ENCODE measurements at regions not wholly inside any gene's neighbourhood (a gene's known extent, or its start where the extent isn't known, plus 50 kb on each side); places are given as distances from the start of the nearest gene placed in this dataset.

- H3K4me3 Mint-ChIP-seq = no peak overlapping the region
- H3K27me3 ChIP-seq (ENCODE audit: control insufficient read depth in 2 of 2, insufficient read depth in 2 of 2, low read length in 2 of 2) = no peaks in the 10 kb centered on the region
- no peaks in the 10 kb centered on the region for H3K4me1 Mint-ChIP-seq
Measured at GRCh38 chr1:96583903-96584302, 137.7 kb upstream of the PTBP2 start.

GRCh38 chr1:96587222-96587621 lies 134.4 kb upstream of the PTBP2 start:
- H4K20me1 ChIP-seq (ENCODE audit: insufficient read depth, low read length) = no peaks in the 10 kb centered on the region
- no peak overlapping the region for H3K4me3 ChIP-seq (replicated peaks in 1 of 3; ENCODE audit: low read depth in 2 of 3, low read length in 3 of 3)
- Mint-ChIP-seq H3K4me3 (no peak overlapping the region), H3K27ac (no peak overlapping the region), H3K9me3 (peaks cover 0 to 6% (median 3%) of the 10 kb centered on the region in 7 donors), H3K27me3 (ENCODE audit: low read depth in 3 of 3) (peaks cover 0 to 3% (median 2%) of the 10 kb centered on the region in 3 donors), H3K36me3 (no peaks in the 10 kb centered on the region), H3K4me1 (no peaks in the 10 kb centered on the region)
- H2AFZ ChIP-seq (ENCODE audit: insufficient read depth, low read depth, low read length, poor library complexity, severe bottlenecking) = no peak overlapping the region
- no peaks in the 10 kb centered on the region for H3K36me3 ChIP-seq (replicated peaks in 1 of 2; ENCODE audit: control insufficient read depth in 1 of 2, insufficient read depth in 2 of 2, low read length in 2 of 2)
- TF ChIP-seq, protein P1, sequence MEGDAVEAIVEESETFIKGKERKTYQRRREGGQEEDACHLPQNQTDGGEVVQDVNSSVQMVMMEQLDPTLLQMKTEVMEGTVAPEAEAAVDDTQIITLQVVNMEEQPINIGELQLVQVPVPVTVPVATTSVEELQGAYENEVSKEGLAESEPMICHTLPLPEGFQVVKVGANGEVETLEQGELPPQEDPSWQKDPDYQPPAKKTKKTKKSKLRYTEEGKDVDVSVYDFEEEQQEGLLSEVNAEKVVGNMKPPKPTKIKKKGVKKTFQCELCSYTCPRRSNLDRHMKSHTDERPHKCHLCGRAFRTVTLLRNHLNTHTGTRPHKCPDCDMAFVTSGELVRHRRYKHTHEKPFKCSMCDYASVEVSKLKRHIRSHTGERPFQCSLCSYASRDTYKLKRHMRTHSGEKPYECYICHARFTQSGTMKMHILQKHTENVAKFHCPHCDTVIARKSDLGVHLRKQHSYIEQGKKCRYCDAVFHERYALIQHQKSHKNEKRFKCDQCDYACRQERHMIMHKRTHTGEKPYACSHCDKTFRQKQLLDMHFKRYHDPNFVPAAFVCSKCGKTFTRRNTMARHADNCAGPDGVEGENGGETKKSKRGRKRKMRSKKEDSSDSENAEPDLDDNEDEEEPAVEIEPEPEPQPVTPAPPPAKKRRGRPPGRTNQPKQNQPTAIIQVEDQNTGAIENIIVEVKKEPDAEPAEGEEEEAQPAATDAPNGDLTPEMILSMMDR (IDR thresholded peaks at IDR 0.05) = no peak
- intact Hi-C loops (cut with micrococcal nuclease) = no loop called here
- no peaks in the 10 kb centered on the region for H3K27me3 ChIP-seq (ENCODE audit: control insufficient read depth in 2 of 2, insufficient read depth in 2 of 2, low read length in 2 of 2)
- H3K4me1 ChIP-seq (ENCODE audit: control insufficient read depth in 1 of 2, insufficient read depth in 2 of 2, low read length in 2 of 2) = no peaks in the 10 kb centered on the region
- DNase-seq = no peak
- 100% methylated on average over 1 of the region's 4 CpGs for WGBS (ENCODE audit: insufficient coverage)
- H3K27ac ChIP-seq (ENCODE audit: low read depth in 1 of 2, low read length in 2 of 2) = no peak overlapping the region
- no peaks in the 10 kb centered on the region for H3K79me2 ChIP-seq (ENCODE audit: insufficient read depth, low read length)
- no peak overlapping the region for H3K9ac ChIP-seq (ENCODE audit: insufficient read depth, low read length, poor library complexity, severe bottlenecking)
- H3K4me2 ChIP-seq (replicated peaks; ENCODE audit: extremely low read depth, low read length, poor library complexity, severe bottlenecking) = no peak overlapping the region
- no peaks in the 10 kb centered on the region for H3K9me3 ChIP-seq (replicated peaks in 1 of 2; ENCODE audit: control insufficient read depth in 1 of 2, insufficient read depth in 1 of 2, low read length in 2 of 2)

More at GRCh38 chr1:96583903-96584302, 137.7 kb upstream of the PTBP2 start:
- Histone ChIP-seq H3K4me2 (replicated peaks; ENCODE audit: extremely low read depth, low read length, poor library complexity, severe bottlenecking) (no peak overlapping the region), H2AFZ (ENCODE audit: insufficient read depth, low read depth, low read length, poor library complexity, severe bottlenecking) (no peak overlapping the region), H3K9me3 (replicated peaks in 1 of 2; ENCODE audit: control insufficient read depth in 1 of 2, insufficient read depth in 1 of 2, low read length in 2 of 2) (no peaks in the 10 kb centered on the region), H3K4me3 (replicated peaks in 1 of 3; ENCODE audit: low read depth in 2 of 3, low read length in 3 of 3) (no peak overlapping the region), H4K20me1 (ENCODE audit: insufficient read depth, low read length) (no peaks in the 10 kb centered on the region), H3K27ac (ENCODE audit: low read depth in 1 of 2, low read length in 2 of 2) (no peak overlapping the region), H3K36me3 (replicated peaks in 1 of 2; ENCODE audit: control insufficient read depth in 1 of 2, insufficient read depth in 2 of 2, low read length in 2 of 2) (no peaks in the 10 kb centered on the region), H3K4me1 (ENCODE audit: control insufficient read depth in 1 of 2, insufficient read depth in 2 of 2, low read length in 2 of 2) (no peaks in the 10 kb centered on the region), H3K79me2 (ENCODE audit: insufficient read depth, low read length) (no peaks in the 10 kb centered on the region), H3K9ac (ENCODE audit: insufficient read depth, low read length, poor library complexity, severe bottlenecking) (no peak overlapping the region)
- intact Hi-C loops (cut with micrococcal nuclease) = no loop called here
- peaks cover 0 to 7% (median 0%) of the 10 kb centered on the region in 3 donors for H3K27me3 Mint-ChIP-seq (ENCODE audit: low read depth in 3 of 3)
- H3K9me3 Mint-ChIP-seq = peaks cover 0 to 5% (median 3%) of the 10 kb centered on the region in 7 donors
- H3K27ac Mint-ChIP-seq = no peak overlapping the region
- no peaks in the 10 kb centered on the region for H3K36me3 Mint-ChIP-seq
- no peak for DNase-seq
- TF ChIP-seq, protein P1 (IDR thresholded peaks at IDR 0.05) = no peak

All from CD14-positive monocyte (primary cell).